DOHH2 (cell line): ENCODE measurements at regions not wholly inside any gene's neighbourhood (a gene's known extent, or its start where the extent isn't known, plus 50 kb on each side); places are given as distances from the start of the nearest gene placed in this dataset.
"Not testable (repeated sequence)": the region's sequence is repeated elsewhere in the genome, so short reads cannot be mapped to it uniquely, and the experiment has no call there.

Experiments
- EZH2phosphoT487 ChIP-seq: fragments of 200-600 bp; sonication (generic); IDR thresholded peaks from 2 replicates; pipeline ENCODE4 v1.6.1; 2017; ENCODE audit warnings: borderline replicate concordance, mild to moderate bottlenecking, antibody characterized with exemption, low read length, moderate library complexity, mixed read lengths
- TF ChIP-seq, protein P1 (sequence below): fragments of 200-600 bp; sonication (generic); IDR thresholded peaks from one replicate; pipeline ENCODE4 v1.5.1; 2014; ENCODE audit warnings: antibody characterized with exemption, mild to moderate bottlenecking, low read depth, low read length; ENCODE audit not compliant: poor library complexity, severe bottlenecking

- TF ChIP-seq, protein P1, sequence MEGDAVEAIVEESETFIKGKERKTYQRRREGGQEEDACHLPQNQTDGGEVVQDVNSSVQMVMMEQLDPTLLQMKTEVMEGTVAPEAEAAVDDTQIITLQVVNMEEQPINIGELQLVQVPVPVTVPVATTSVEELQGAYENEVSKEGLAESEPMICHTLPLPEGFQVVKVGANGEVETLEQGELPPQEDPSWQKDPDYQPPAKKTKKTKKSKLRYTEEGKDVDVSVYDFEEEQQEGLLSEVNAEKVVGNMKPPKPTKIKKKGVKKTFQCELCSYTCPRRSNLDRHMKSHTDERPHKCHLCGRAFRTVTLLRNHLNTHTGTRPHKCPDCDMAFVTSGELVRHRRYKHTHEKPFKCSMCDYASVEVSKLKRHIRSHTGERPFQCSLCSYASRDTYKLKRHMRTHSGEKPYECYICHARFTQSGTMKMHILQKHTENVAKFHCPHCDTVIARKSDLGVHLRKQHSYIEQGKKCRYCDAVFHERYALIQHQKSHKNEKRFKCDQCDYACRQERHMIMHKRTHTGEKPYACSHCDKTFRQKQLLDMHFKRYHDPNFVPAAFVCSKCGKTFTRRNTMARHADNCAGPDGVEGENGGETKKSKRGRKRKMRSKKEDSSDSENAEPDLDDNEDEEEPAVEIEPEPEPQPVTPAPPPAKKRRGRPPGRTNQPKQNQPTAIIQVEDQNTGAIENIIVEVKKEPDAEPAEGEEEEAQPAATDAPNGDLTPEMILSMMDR = not testable (repeated sequence)
- not testable (repeated sequence) for TF ChIP-seq EZH2phosphoT487
Measured at GRCh38 chr7:150192541-150192940, 130.6 kb upstream of the LRRC61 start.
